Glutamatergic neuron (in vitro differentiated cells): ENCODE measurements at regions not wholly inside any gene's neighbourhood (a gene's known extent, or its start where the extent isn't known, plus 50 kb on each side); places are given as distances from the start of the nearest gene placed in this dataset.

Experiments used
- DNase-seq: peaks from one replicate; pipeline ENCODE4 v3.0.0; 2022
- H3K27ac Mint-ChIP-seq: one replicate; pipeline ENCODE4 v1.8.0; 2020; ENCODE audit warnings: mild to moderate bottlenecking, mixed read lengths, inconsistent platforms; ENCODE audit not compliant: unreplicated experiment
- H3K27me3 Mint-ChIP-seq: one replicate; pipeline ENCODE4 v1.8.0; 2020; ENCODE audit warnings: mild to moderate bottlenecking, moderate library complexity, mixed read lengths, inconsistent platforms; ENCODE audit not compliant: unreplicated experiment
- H3K36me3 Mint-ChIP-seq: one replicate; pipeline ENCODE4 v1.8.0; 2020; ENCODE audit warnings: mild to moderate bottlenecking, mixed read lengths, inconsistent platforms; ENCODE audit not compliant: unreplicated experiment
- H3K4me1 Mint-ChIP-seq: one replicate; pipeline ENCODE4 v1.8.0; 2020; ENCODE audit warnings: mild to moderate bottlenecking, low read depth, mixed read lengths, inconsistent platforms; ENCODE audit not compliant: unreplicated experiment
- H3K4me3 Mint-ChIP-seq: one replicate; pipeline ENCODE4 v1.8.0; 2020; ENCODE audit warnings: mild to moderate bottlenecking, mixed read lengths, inconsistent platforms; ENCODE audit not compliant: unreplicated experiment
- H3K9me3 Mint-ChIP-seq: one replicate; pipeline ENCODE4 v1.8.0; 2020; ENCODE audit warnings: mild to moderate bottlenecking, moderate library complexity, mixed read lengths, inconsistent platforms; ENCODE audit not compliant: unreplicated experiment
- CTCF ChIP-seq: fragments of 200-600 bp; sonication (generic); IDR thresholded peaks from one replicate; pipeline ENCODE4 v1.5.0; 2021; ENCODE audit not compliant: partially characterized antibody, unreplicated experiment

- Mint-ChIP-seq H3K36me3 (peaks cover 3% of the 10 kb centered on the region), H3K27ac (no peak overlapping the region), H3K4me3 (no peak overlapping the region), H3K27me3 (no peaks in the 10 kb centered on the region), H3K9me3 (peaks cover 3% of the 10 kb centered on the region), H3K4me1 (no peaks in the 10 kb centered on the region)
- DNase-seq: no peak
- TF ChIP-seq CTCF: no peak
Observed at GRCh38 chr6:10098756-10099528, 315.9 kb downstream of the TFAP2A start.

GRCh38 chr6:10093282-10093681, 321.6 kb downstream of the TFAP2A start:
- H3K27ac Mint-ChIP-seq: no peak overlapping the region
- H3K4me3 Mint-ChIP-seq: no peak overlapping the region
- H3K9me3 Mint-ChIP-seq: peaks cover 4% of the 10 kb centered on the region
- H3K27me3 Mint-ChIP-seq: no peaks in the 10 kb centered on the region
- no peak for TF ChIP-seq CTCF
- peaks cover 10% of the 10 kb centered on the region for H3K36me3 Mint-ChIP-seq
- no peak for DNase-seq
- H3K4me1 Mint-ChIP-seq: no peaks in the 10 kb centered on the region

GRCh38 chr6:10084111-10084986, 330.5 kb downstream of the TFAP2A start:
- Mint-ChIP-seq H3K36me3 (no peaks in the 10 kb centered on the region), H3K4me3 (no peak overlapping the region), H3K27ac (no peak overlapping the region), H3K9me3 (no peaks in the 10 kb centered on the region), H3K4me1 (no peaks in the 10 kb centered on the region), H3K27me3 (peaks cover 4% of the 10 kb centered on the region)
- no peak for DNase-seq
- TF ChIP-seq CTCF: no peak

GRCh38 chr6:10082385-10082784, 332.5 kb downstream of the TFAP2A start:
- no peak for DNase-seq
- H3K27ac Mint-ChIP-seq: no peak overlapping the region
- H3K27me3 Mint-ChIP-seq: peaks cover 2% of the 10 kb centered on the region
- H3K4me1 Mint-ChIP-seq: no peaks in the 10 kb centered on the region
- no peak for TF ChIP-seq CTCF
- H3K4me3 Mint-ChIP-seq: no peak overlapping the region
- H3K9me3 Mint-ChIP-seq: no peaks in the 10 kb centered on the region
- no peaks in the 10 kb centered on the region for H3K36me3 Mint-ChIP-seq

- Mint-ChIP-seq H3K4me1 (no peaks in the 10 kb centered on the region), H3K9me3 (no peaks in the 10 kb centered on the region), H3K36me3 (no peaks in the 10 kb centered on the region), H3K27me3 (peaks cover 2% of the 10 kb centered on the region), H3K27ac (no peak overlapping the region), H3K4me3 (no peak overlapping the region)
- DNase-seq: no peak
- TF ChIP-seq CTCF: no peak
Observed at GRCh38 chr6:10081957-10082356, 332.9 kb downstream of the TFAP2A start.
